HFFc6 (cell line): ENCODE measurements at regions not wholly inside any gene's neighbourhood (a gene's known extent, or its start where the extent isn't known, plus 50 kb on each side); places are given as distances from the start of the nearest gene placed in this dataset.

Source experiments
- DNase-seq: peaks from one replicate; pipeline ENCODE4 v3.0.0-alpha.2; 2018
- H3K27ac Mint-ChIP-seq: 2 replicates; pipeline ENCODE4 v1.8.0; 2020; ENCODE audit warnings: mild to moderate bottlenecking, mixed read lengths
- H3K27me3 Mint-ChIP-seq: 2 replicates; pipeline ENCODE4 v1.8.0; 2021; ENCODE audit warnings: mild to moderate bottlenecking, moderate library complexity, mixed read lengths; ENCODE audit not compliant: insufficient read depth
- H3K36me3 Mint-ChIP-seq: 2 replicates; pipeline ENCODE4 v1.8.0; 2021; ENCODE audit warnings: low read depth, mixed read lengths
- H3K4me1 Mint-ChIP-seq: 2 replicates; pipeline ENCODE4 v1.8.0; 2020; ENCODE audit warnings: low read depth, mixed read lengths
- H3K4me3 Mint-ChIP-seq: 2 replicates; pipeline ENCODE4 v1.8.0; 2020; ENCODE audit warnings: mild to moderate bottlenecking, moderate library complexity, mixed read lengths
- H3K9me3 Mint-ChIP-seq: 2 replicates; pipeline ENCODE4 v1.8.0; 2020; ENCODE audit warnings: mild to moderate bottlenecking, mixed read lengths
- TF ChIP-seq, protein P1 (sequence below): fragments of 200-600 bp; sonication (generic); IDR thresholded peaks from 2 replicates; pipeline ENCODE4 v1.5.0; 2021; ENCODE audit warnings: antibody characterized with exemption, mild to moderate bottlenecking

DNA sequence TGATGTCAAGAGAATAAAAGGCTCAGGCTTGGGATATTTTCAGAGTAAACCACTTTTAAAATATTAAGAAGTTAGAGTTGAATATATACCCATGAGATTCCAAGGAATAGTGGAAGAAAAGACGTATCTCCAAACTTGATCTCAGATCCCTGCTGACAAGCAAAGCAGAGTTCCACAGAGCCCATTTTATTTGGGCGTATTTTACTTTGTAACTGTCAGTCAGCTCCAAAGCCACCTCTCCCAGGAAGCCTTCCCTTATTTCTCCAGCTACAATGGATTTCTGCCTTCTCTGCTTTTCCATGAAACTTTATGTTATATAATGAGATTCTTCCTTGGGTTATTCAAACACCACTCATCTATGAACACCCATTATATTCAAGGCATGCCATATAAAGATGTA is 295.7 kb downstream of the FZD1 start:
- no peaks in the 10 kb centered on the region for H3K9me3 Mint-ChIP-seq
- H3K4me3 Mint-ChIP-seq, result no peak overlapping the region
- peaks cover 38% of the 10 kb centered on the region for H3K4me1 Mint-ChIP-seq
- no peak for DNase-seq
- TF ChIP-seq, protein P1, sequence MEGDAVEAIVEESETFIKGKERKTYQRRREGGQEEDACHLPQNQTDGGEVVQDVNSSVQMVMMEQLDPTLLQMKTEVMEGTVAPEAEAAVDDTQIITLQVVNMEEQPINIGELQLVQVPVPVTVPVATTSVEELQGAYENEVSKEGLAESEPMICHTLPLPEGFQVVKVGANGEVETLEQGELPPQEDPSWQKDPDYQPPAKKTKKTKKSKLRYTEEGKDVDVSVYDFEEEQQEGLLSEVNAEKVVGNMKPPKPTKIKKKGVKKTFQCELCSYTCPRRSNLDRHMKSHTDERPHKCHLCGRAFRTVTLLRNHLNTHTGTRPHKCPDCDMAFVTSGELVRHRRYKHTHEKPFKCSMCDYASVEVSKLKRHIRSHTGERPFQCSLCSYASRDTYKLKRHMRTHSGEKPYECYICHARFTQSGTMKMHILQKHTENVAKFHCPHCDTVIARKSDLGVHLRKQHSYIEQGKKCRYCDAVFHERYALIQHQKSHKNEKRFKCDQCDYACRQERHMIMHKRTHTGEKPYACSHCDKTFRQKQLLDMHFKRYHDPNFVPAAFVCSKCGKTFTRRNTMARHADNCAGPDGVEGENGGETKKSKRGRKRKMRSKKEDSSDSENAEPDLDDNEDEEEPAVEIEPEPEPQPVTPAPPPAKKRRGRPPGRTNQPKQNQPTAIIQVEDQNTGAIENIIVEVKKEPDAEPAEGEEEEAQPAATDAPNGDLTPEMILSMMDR, result no peak
- H3K27me3 Mint-ChIP-seq, result no peaks in the 10 kb centered on the region; the same call in 1 of the 2 replicates
- H3K27ac Mint-ChIP-seq, result no peak overlapping the region
- H3K36me3 Mint-ChIP-seq, result no peaks in the 10 kb centered on the region

GRCh38 chr7:91564101-91564500 is 299.9 kb downstream of the FZD1 start:
- no peaks in the 10 kb centered on the region for H3K9me3 Mint-ChIP-seq
- no peaks in the 10 kb centered on the region for H3K36me3 Mint-ChIP-seq
- TF ChIP-seq, protein P1, result no peak
- H3K27ac Mint-ChIP-seq, result no peak overlapping the region
- no peak overlapping the region for H3K4me3 Mint-ChIP-seq
- peaks cover 33% of the 10 kb centered on the region for H3K4me1 Mint-ChIP-seq
- peaks cover 16% of the 10 kb centered on the region for H3K27me3 Mint-ChIP-seq
- DNase-seq, result no peak

DNA sequence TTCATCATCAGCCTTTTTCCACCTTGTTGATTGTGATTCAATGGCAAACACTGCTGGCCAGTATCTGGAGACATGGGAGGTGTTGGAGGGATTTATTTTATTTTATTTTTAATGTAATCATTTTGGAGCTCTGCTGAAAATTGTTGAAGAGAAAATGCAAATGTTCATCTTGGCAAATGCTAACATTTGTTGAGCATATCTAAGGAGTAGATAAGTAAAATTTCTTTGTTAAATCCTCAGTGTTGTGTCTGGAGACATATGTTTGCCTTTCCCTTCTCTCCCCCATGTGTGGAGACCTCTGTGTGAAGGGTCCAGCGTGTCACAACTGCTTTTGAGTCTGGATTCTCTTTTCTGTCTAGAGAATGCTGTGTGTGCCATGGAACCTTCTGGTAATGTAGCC is 300.3 kb downstream of the FZD1 start:
- H3K36me3 Mint-ChIP-seq, result no peaks in the 10 kb centered on the region
- TF ChIP-seq, protein P1, result no peak
- no peak for DNase-seq
- no peaks in the 10 kb centered on the region for H3K9me3 Mint-ChIP-seq
- no peak overlapping the region for H3K4me3 Mint-ChIP-seq
- no peak overlapping the region for H3K27ac Mint-ChIP-seq
- peaks cover 36% of the 10 kb centered on the region for H3K4me1 Mint-ChIP-seq
- peaks cover 16% of the 10 kb centered on the region for H3K27me3 Mint-ChIP-seq

GRCh38 chr7:91565499-91566401 is 301.5 kb downstream of the FZD1 start:
- H3K4me3 Mint-ChIP-seq, result peak overlapping the region; percentile 51; the same call in 1 of the 2 replicates
- H3K36me3 Mint-ChIP-seq, result no peaks in the 10 kb centered on the region
- DNase-seq, result no peak
- no peaks in the 10 kb centered on the region for H3K9me3 Mint-ChIP-seq
- H3K27ac Mint-ChIP-seq, result peak overlapping the region; percentile 12; the same call in 1 of the 2 replicates
- H3K27me3 Mint-ChIP-seq, result peaks cover 16% of the 10 kb centered on the region
- TF ChIP-seq, protein P1, result no peak
- H3K4me1 Mint-ChIP-seq, result peaks cover 38% of the 10 kb centered on the region

DNA sequence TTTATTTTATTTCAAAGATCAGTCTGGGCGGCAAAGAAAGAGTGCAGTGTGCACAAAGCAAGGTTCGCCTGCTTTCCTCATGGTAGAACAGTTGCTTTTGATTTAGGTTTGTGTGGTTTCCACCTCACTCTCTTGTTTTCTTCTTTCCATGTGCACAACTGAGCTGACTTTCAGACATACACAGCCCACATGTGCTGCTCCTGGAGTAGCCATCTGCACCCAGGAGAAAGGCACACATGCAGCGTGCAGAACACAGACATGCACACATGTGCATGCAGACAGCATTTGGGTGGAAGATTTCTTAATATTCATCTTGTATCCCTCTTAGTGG is 302.1 kb downstream of the FZD1 start:
- H3K27ac Mint-ChIP-seq, result no peak overlapping the region
- H3K9me3 Mint-ChIP-seq, result no peaks in the 10 kb centered on the region
- no peaks in the 10 kb centered on the region for H3K36me3 Mint-ChIP-seq
- peaks cover 16% of the 10 kb centered on the region for H3K27me3 Mint-ChIP-seq
- peak overlapping the region; percentile 51; the same call in 1 of the 2 replicates for H3K4me3 Mint-ChIP-seq
- DNase-seq, result no peak
- H3K4me1 Mint-ChIP-seq, result peaks cover 31% of the 10 kb centered on the region
- TF ChIP-seq, protein P1, result no peak
